Heart right ventricle (tissue), 16 donors: ENCODE measurements at regions not wholly inside any gene's neighbourhood (a gene's known extent, or its start where the extent isn't known, plus 50 kb on each side); places are given as distances from the start of the nearest gene placed in this dataset.
A peak's percentile ranks its signal among the peaks of the same experiment; 100 is the strongest.
"Not testable (repeated sequence)": the region's sequence is repeated elsewhere in the genome, so short reads cannot be mapped to it uniquely, and the experiment has no call there.

Source experiments
- ATAC-seq, 8 donors: fragments of 200-7000 bp; cut with Tn5 transposase; one replicate each; pipeline ENCODE4 v1.9.1; 2020; ENCODE audit warnings: mild to moderate bottlenecking in 8 of 8, moderate library complexity in 8 of 8, moderate number of reproducible peaks in 1 of 8
- DNase-seq, 2 donors: peaks; one replicate each; pipeline ENCODE4 v3.0.0-alpha.2; 2020
- H3K27ac ChIP-seq, 10 donors: fragments of 200-600 bp; sonication (generic) in 2 of 10; one replicate each; pipeline versions ENCODE4 v1.5.0 to v1.8.0; 2020 to 2022; ENCODE audit warnings: mild to moderate bottlenecking in 3 of 10
- H3K27me3 ChIP-seq, 7 donors: fragments of 200-600 bp; one replicate each; pipeline ENCODE4 v1.8.0; 2021 to 2022; ENCODE audit warnings: mild to moderate bottlenecking in 2 of 7
- H3K36me3 ChIP-seq, 9 donors: fragments of 200-600 bp; sonication (generic) in 1 of 9; one replicate each; pipeline versions ENCODE4 v1.5.0 to v1.8.0; 2020 to 2022; ENCODE audit warnings: mild to moderate bottlenecking in 2 of 9
- H3K4me1 ChIP-seq, 9 donors: fragments of 200-600 bp; sonication (generic) in 1 of 9; one replicate each; pipeline versions ENCODE4 v1.5.0 to v1.8.0; 2020 to 2022; ENCODE audit warnings: mild to moderate bottlenecking in 4 of 9
- H3K4me3 ChIP-seq, 10 donors: fragments of 200-600 bp; sonication (generic) in 2 of 10; one replicate each; pipeline versions ENCODE4 v1.5.0 to v1.8.0; 2020 to 2022; ENCODE audit warnings: mild to moderate bottlenecking in 7 of 10, moderate library complexity in 2 of 10
- H3K9me3 ChIP-seq, 11 donors: fragments of 200-600 bp in 10 of 11; sonication (generic) in 2 of 11; one replicate each; pipeline versions ENCODE4 v1.5.0 to v1.8.0; 2013 to 2022; ENCODE audit warnings: mild to moderate bottlenecking in 2 of 11, control low read depth in 1 of 11, moderate library complexity in 1 of 11
- whole genome bisulfite sequencing, 2 donors: extraction: QIAGEN DNeasy Blood & Tissue Kit; methylation state at CpG; one replicate each; pipeline ENCODE4 v1.1.7; 2013; ENCODE audit warnings: inconsistent platforms in 1 of 2; 5-methylcytosine and 5-hydroxymethylcytosine counted together
- intact Hi-C, 10 donors: fragments of 100-400 bp; cut with DNase I; formaldehyde crosslinking; loops; one replicate each; pipeline versions ENCODE4 v1.11.1 to v1.14.2; 2022
- TF ChIP-seq, protein P1 (sequence below), 9 donors: fragments of 200-600 bp; sonication (generic) in 2 of 9; IDR thresholded peaks; one replicate each; pipeline versions ENCODE4 v1.5.0 to v1.8.0; 2021 to 2022; ENCODE audit warnings: antibody characterized with exemption in 9 of 9, mild to moderate bottlenecking in 5 of 9, moderate library complexity in 1 of 9
- donor health status: Arrhythmogenic right ventricular cardiomyopathy.
- donor health status: ischemic (EF 13 %, LVEDD 7.1; RV severe dilation, severe dysfunction).
- donor health status: healthy with polysubstance abuse.
- donor health status: DM: no; HTN: yes; CAD: no.
- donor health status: DM: no; HTN: no; CAD: no.
- donor health status: ischemic (EF 25% LVEDD 6.9; RV normal size, moderate dysfunction).
- donor health status: ischemic (EF 25% LVEDD 5.7; RV mildly dilated, moderate dysfunction).
- donor health status: healthy.
- donor health status: DM: yes; HTN: yes; CAD: no.
- donor health status: Ischemic cardiomyopathy.
- donor health status: ischemic (EF 35%, LVEDD 5.7; RV mildly dilated, moderate dysfunction).
- donor health status: nonischemic (EF 11% LVEDD 7.7; RV severe dilation, severe dysfunction).
- donor health status: DM: yes; HTN: yes; CAD: no.
- donor health status: PGD.
- donor health status: ischemic (EF 29% LVEDD 5.4; RV normal size, mild dysfunction).
- donor health status: nonischemic (EF 23%, LVEDD 6.1; RV moderate dilation, normal function).

DNA sequence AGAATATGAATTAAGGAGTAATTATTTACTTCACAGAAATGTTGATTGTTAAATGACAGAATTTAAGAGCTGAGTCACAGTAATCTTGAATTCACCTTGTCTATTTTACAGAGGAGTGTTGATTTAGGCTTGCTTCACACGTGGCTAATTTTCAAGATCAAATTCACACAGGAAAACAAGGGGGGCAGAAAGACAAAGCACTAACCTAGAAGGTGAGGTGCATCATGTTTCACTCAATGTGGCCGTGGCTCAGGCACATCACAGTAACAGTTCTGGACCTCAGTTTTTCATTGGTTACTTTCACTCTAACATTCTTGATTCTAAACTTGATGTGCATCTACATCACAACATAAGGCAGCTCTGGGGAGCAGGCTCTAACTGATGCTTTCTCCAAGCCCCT lies 69.6 kb upstream of the GNAQ start:
- H3K4me1 ChIP-seq, result peaks cover 0 to 41% (median 0%) of the 10 kb centered on the region in 9 donors
- no peaks in the 10 kb centered on the region for H3K36me3 ChIP-seq
- peaks cover 0 to 6% (median 0%) of the 10 kb centered on the region in 11 donors for H3K9me3 ChIP-seq
- TF ChIP-seq, protein P1, sequence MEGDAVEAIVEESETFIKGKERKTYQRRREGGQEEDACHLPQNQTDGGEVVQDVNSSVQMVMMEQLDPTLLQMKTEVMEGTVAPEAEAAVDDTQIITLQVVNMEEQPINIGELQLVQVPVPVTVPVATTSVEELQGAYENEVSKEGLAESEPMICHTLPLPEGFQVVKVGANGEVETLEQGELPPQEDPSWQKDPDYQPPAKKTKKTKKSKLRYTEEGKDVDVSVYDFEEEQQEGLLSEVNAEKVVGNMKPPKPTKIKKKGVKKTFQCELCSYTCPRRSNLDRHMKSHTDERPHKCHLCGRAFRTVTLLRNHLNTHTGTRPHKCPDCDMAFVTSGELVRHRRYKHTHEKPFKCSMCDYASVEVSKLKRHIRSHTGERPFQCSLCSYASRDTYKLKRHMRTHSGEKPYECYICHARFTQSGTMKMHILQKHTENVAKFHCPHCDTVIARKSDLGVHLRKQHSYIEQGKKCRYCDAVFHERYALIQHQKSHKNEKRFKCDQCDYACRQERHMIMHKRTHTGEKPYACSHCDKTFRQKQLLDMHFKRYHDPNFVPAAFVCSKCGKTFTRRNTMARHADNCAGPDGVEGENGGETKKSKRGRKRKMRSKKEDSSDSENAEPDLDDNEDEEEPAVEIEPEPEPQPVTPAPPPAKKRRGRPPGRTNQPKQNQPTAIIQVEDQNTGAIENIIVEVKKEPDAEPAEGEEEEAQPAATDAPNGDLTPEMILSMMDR (IDR thresholded peaks at IDR 0.05), result no peak
- intact Hi-C loops, result no loop called here
- ATAC-seq, result no peak
- no peak for DNase-seq
- 38 to 40% methylated on average over 2 of the region's 2 CpGs for WGBS, 2 donors
- H3K4me3 ChIP-seq, result no peak overlapping the region
- no peaks in the 10 kb centered on the region for H3K27me3 ChIP-seq
- H3K27ac ChIP-seq, result no peak overlapping the region

DNA sequence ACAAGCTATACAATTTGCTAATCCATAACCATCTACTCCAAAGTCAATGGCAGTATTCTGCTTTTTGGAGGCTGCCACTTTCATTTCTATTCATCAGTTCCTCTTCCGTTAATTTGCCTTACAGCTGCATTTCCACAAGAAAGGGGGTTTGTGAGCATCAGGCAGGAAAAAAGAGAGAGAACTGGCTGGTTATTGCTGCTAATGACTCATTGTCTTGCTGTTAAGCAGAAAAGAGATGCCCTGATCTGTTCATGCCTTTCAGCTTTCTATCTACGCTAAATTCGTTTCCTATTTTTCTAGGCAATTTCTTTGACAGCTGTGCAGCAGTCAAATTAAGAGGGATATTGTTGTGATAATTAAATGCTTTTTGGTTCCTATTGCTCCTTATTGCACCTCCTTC lies 65.9 kb upstream of the GNAQ start:
- intact Hi-C loops, result no loop called here
- DNase-seq, result no peak
- no peaks in the 10 kb centered on the region for H3K27me3 ChIP-seq
- 55 to 60% methylated on average over 3 of the region's 3 CpGs for WGBS, 2 donors
- peaks cover 0 to 6% (median 0%) of the 10 kb centered on the region in 11 donors for H3K9me3 ChIP-seq
- peak overlapping the region in 1 of 10 donors; percentile 12 for H3K4me3 ChIP-seq
- TF ChIP-seq, protein P1 (IDR thresholded peaks at IDR 0.05), result no peak
- H3K4me1 ChIP-seq, result peaks cover 0 to 22% (median 0%) of the 10 kb centered on the region in 9 donors
- H3K36me3 ChIP-seq, result no peaks in the 10 kb centered on the region
- peak in 3 of 8 donors; percentile 33 to 44 (median 43) for ATAC-seq
- H3K27ac ChIP-seq, result peak overlapping the region in 1 of 10 donors; percentile 78

DNA sequence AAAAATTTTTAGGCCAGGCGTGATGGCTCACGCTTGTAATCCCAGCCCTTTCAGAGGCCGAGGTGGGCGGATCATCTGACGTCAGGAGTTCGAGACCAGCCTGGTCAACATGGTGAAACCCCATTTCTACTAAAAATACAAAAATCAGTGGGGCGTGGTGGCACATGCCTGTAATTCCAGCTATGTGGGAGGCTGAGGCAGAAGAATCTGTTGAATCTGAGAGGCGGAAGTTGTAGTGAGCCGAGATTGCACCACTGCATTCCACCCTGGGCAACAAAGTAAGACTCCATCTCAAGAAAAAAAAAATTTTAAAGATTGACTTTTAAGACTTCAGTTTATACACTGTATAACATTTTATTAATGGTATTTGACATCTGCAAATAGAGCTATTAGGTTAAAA lies 60.1 kb upstream of the GNAQ start:
- H3K27me3 ChIP-seq, result no peaks in the 10 kb centered on the region
- H3K4me1 ChIP-seq, result peaks cover 0 to 2% (median 0%) of the 10 kb centered on the region in 9 donors
- H3K4me3 ChIP-seq, result no peak overlapping the region
- WGBS, 2 donors, result 92 to 93% methylated on average over 9 of the region's 9 CpGs
- H3K27ac ChIP-seq, result no peak overlapping the region
- DNase-seq (no peak), ATAC-seq (no peak)
- peaks cover 0 to 10% (median 0%) of the 10 kb centered on the region in 11 donors for H3K9me3 ChIP-seq
- no peaks in the 10 kb centered on the region for H3K36me3 ChIP-seq
- TF ChIP-seq, protein P1 (IDR thresholded peaks at IDR 0.05), result no peak
- intact Hi-C loops, result no loop called here

DNA sequence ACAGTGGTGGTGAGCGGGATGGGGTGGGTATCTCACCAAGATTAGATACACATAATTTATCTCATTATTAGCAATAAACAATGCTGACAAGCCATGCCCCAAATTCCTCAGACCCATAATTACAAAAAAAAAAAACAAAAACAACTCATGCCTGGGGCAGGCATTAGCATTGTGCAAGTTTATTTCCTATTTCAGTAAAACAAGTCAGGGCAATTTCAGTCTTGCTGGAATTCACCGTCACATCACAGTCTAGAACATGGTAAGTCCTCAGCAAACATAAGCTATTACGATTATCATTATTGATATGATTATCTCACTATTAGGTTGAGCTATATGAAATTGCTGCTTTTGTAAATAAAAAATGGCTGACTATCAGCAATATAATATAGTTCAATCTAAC lies 57.5 kb upstream of the GNAQ start:
- Histone ChIP-seq H3K4me1 (no peaks in the 10 kb centered on the region), H3K27ac (no peak overlapping the region), H3K36me3 (no peaks in the 10 kb centered on the region), H3K9me3 (peaks cover 0 to 14% (median 0%) of the 10 kb centered on the region in 11 donors), H3K27me3 (no peaks in the 10 kb centered on the region), H3K4me3 (no peak overlapping the region)
- intact Hi-C loops, result no loop called here
- WGBS, 2 donors, result 76 to 95% methylated on average over 3 of the region's 3 CpGs
- TF ChIP-seq, protein P1 (IDR thresholded peaks at IDR 0.05), result no peak
- no peak for ATAC-seq
- DNase-seq, result no peak

DNA sequence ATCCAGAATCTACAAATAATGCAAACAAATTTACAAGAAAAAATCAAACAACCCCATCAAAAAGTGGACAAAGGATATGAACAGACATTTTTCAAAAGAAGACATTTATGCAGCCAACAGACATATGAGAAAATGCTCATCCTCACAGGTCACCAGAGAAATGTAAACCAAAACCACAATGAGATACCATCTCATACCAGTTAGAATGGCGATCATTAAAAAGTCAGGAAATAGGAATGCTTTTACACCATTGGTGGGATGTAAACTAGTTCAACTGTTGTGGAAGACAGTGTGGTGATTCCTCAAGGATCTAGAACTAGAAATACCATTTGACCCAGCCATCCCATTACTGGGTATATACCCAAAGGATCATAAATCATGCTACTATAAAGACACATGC lies 56.6 kb upstream of the GNAQ start:
- ATAC-seq, H3K27me3 ChIP-seq, H3K4me3 ChIP-seq, intact Hi-C loops, H3K36me3 ChIP-seq, DNase-seq, H3K27ac ChIP-seq, H3K4me1 ChIP-seq: not testable (repeated sequence)
- WGBS, 2 donors, result 95 to 100% methylated on average over 1 of the region's 1 CpG
- peaks cover 0 to 14% (median 0%) of the 10 kb centered on the region in 11 donors for H3K9me3 ChIP-seq
